Fibroblast of mammary gland (primary cell): ENCODE measurements at regions not wholly inside any gene's neighbourhood (a gene's known extent, or its start where the extent isn't known, plus 50 kb on each side); places are given as distances from the start of the nearest gene placed in this dataset.

Experiments used
- DNase-seq: peaks from one replicate; pipeline ENCODE4 v3.0.0-alpha.2; 2010; ENCODE audit warnings: low read depth
- H3K4me3 ChIP-seq: 2 replicates; pipeline ENCODE4 v1.5.1; 2011; ENCODE audit warnings: low read depth, mild to moderate bottlenecking, low read length, moderate library complexity; ENCODE audit not compliant: control insufficient read depth
- TF ChIP-seq, protein P1 (sequence below): conservative IDR thresholded peaks from 2 replicates; pipeline ENCODE4 v1.5.1; 2011; ENCODE audit warnings: low read depth, low read length, inconsistent platforms; ENCODE audit not compliant: control insufficient read depth, insufficient read depth

DNA sequence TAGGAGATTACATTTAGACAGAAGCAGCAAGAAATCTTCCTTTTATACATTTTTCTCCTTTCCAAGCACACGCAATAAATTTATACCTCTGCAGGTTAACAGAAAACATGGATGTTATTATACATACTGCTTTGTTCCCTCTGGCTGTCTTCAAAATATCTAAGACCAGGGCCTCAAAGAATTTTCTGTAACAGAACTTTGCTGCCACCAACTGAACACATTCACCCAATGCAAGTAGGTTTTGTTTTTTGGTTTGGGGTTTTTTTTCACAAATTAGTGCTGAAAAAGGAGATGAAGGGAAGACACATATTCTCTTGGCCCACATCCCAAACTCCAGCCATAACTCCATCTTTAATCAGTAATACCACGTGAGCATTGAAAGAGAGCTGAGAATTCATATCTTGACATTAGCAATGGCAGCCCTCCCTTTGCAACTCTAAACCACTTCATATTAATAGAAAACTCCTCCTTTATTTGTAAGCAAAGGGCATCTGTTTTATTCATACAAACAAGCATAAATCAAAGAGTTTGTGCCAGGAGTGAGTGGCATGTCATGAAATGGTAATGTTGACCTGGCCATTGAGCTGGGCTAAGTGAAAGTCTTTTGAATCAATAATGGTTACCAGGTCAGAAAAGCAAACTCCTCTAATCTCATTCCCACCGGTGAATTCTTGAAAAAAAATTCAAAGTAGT lies 150.8 kb upstream of the FSCB start:
- TF ChIP-seq, protein P1, sequence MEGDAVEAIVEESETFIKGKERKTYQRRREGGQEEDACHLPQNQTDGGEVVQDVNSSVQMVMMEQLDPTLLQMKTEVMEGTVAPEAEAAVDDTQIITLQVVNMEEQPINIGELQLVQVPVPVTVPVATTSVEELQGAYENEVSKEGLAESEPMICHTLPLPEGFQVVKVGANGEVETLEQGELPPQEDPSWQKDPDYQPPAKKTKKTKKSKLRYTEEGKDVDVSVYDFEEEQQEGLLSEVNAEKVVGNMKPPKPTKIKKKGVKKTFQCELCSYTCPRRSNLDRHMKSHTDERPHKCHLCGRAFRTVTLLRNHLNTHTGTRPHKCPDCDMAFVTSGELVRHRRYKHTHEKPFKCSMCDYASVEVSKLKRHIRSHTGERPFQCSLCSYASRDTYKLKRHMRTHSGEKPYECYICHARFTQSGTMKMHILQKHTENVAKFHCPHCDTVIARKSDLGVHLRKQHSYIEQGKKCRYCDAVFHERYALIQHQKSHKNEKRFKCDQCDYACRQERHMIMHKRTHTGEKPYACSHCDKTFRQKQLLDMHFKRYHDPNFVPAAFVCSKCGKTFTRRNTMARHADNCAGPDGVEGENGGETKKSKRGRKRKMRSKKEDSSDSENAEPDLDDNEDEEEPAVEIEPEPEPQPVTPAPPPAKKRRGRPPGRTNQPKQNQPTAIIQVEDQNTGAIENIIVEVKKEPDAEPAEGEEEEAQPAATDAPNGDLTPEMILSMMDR, result no peak
- no peak for DNase-seq
- no peak overlapping the region for H3K4me3 ChIP-seq

DNA sequence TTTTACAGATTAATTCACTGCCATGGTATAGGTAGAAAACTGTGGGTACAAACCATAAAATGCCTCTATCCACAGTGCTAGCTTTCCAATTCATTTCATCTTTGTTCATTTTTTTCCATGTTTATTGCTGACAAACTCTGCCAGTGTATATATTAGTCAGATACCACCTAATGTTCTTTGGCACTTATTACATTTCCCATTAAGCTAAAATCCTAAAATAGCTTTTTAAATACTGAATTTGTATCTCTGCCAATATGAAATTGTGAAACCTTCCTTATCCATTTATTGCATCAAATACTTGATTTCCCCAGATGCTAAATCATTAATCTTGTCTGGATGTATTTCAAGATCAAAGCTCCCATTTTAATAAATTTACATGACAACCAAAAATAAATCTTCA lies 150.1 kb upstream of the FSCB start:
- TF ChIP-seq, protein P1, result no peak
- H3K4me3 ChIP-seq, result no peak overlapping the region
- no peak for DNase-seq

DNA sequence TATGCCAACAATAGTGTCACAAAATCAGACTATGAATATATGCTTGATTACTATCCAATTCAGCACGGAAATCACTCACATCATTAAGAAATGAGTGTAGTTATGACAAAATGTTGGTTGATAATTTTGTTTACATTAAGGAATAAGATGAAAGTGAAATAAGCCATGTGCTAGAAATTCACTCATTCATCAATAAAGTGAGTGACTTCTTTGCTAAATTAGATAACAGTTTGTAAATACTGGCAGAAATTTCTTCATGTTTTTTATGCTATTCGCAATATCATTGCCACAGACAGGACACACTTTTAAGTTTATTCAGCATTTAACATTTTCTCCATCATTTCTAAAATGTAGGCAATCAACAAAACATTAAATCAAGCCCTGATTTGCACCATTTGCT lies 147.5 kb upstream of the FSCB start:
- H3K4me3 ChIP-seq, result no peak overlapping the region
- TF ChIP-seq, protein P1, result no peak
- no peak for DNase-seq

DNA sequence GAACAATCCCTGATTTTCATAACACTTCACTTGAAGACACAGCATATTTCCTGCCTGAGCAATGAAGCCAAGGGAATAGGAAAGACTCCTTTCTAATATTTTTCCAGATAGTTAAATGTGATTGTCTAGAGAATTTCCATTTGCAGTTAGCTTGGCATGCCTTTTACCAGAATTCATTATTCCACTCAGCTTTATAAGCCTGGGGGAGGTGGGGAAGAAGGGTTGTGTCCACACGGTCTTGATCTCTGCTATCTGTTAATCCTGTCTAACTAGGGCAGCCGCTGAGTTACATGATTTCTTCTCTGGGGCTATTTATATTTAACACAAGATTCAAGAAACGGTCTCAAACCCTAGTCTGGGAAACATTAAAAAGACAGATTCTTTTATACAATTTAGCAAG lies 146.6 kb upstream of the FSCB start:
- TF ChIP-seq, protein P1, result no peak
- DNase-seq, result no peak
- no peak overlapping the region for H3K4me3 ChIP-seq

DNA sequence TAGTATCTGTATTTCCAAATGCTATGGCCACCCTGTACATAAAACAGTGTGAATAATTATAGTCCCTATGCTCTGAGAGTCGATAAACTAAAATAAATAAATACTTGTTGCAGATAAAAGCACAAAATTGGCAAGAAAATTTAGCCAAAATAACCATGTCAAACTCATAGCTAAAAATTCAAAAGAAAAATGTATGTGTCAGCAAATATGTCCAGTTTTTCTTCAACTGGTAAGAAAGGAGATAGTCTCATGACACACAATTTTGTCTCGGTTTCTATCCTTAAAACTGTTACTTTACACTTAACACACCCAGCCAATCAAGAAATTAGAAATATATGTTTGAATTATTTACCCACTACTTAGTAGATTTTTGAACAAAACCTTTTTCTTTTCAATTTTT lies 145.6 kb upstream of the FSCB start:
- H3K4me3 ChIP-seq, result no peak overlapping the region
- no peak for DNase-seq
- TF ChIP-seq, protein P1, result no peak

DNA sequence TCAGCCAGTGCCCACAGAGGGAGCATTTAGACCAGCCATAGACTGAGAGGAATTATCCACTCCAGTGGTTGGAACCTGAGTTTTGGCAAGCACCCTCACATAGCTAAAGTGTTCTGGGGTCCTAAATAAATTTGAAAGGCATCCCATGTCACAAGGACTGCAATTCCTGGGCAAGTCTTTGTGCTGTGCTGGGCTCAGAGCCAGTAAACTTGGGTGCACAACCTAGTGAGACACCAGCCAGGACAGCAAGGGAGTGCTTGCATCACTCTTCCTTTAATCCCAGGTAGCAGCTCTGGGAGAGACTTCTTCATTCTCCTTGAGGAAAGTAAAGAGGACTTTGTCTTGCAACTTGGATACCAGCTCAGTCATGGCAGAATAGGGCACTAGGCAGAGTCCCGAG lies 142.0 kb upstream of the FSCB start:
- no peak for DNase-seq
- no peak overlapping the region for H3K4me3 ChIP-seq
- TF ChIP-seq, protein P1, result no peak

DNA sequence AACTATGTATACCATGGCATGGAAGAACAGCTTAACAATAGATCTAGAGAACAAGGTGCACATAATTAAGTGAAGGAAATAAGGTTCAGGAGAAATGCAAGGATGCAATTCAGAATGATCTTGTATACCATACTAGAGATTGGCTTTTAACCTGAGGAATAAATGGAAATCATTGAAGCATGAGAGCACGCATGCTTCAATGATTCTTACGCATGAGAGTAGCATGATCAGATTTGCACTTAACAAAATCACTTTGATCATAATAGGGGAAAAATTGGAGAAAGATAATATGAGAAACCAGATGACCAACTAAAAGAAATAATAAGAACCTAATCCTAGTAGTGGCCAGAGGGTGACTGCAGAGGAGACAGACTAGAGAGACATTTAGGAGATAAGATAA lies 133.3 kb upstream of the FSCB start:
- TF ChIP-seq, protein P1, result no peak
- no peak overlapping the region for H3K4me3 ChIP-seq
- no peak for DNase-seq
